ENCODE measurements at regions not wholly inside any gene's neighbourhood (a gene's known extent, or its start where the extent isn't known, plus 50 kb on each side); places are given as distances from the start of the nearest gene placed in this dataset.

DNA sequence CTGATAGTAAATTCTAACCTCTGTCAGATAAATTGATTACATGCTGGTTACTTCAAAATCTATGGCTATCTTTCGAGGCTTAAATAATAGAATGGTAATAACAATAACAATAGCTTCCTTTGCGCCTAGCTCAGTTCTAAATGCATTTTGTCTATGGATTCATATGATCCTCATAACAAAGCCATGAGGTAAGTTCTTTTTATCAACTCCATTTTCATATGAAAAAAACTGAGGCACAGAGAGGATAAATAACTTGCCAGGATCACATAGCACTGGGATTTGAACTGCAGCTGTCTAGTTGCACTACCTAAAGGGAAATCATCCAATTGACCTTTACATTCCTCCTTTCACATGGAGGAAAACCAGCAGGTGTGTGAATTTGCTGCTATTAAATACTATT lies 108.6 kb upstream of the ARX start:
- CTCF ChIA-PET: no interaction called here

DNA sequence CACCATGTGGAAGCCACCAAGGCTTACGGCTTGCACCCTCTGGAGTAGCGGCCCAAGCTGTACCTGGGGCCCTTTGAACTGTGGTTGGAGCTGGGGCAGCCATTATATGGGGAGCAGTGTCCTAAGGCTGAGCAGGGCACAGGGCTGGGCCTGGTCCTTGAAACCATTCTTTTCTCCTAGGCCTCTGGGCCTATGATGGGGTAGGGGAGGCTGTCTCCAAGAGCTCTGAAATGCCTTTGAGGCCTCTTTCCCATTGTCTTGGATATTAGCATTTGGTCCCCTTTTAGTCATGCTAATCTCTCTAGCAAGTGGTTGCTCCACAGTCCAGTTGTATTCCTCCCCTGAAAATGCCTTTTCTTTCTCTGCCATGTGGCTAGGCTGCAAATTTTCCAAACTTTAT lies 96.4 kb upstream of the ARX start:
- POLR2A ChIA-PET (ENCODE audit: low non-redundant PET): no interaction called here

More for the DNA sequence above, 108.6 kb upstream of the ARX start:
- intact Hi-C loops (cut with micrococcal nuclease; ENCODE audit: unreplicated experiment): no loop called here
- Histone ChIP-seq H3K27ac (ENCODE audit: low read depth, low read length, poor library complexity, severe bottlenecking) (no peak overlapping the region), H3K36me3 (ENCODE audit: insufficient read depth, low read length, poor library complexity, severe bottlenecking) (no peaks in the 10 kb centered on the region), H3K27me3 (replicated peaks; ENCODE audit: insufficient read depth, low read depth, low read length, poor library complexity) (no peaks in the 10 kb centered on the region), H3K4me1 (ENCODE audit: insufficient read depth, low read length, poor library complexity, severe bottlenecking) (no peaks in the 10 kb centered on the region), H3K4me3 (ENCODE audit: low read depth, low read length, poor library complexity, severe bottlenecking) (no peak overlapping the region), H3K9me3 (ENCODE audit: low read depth, low read length, poor library complexity, severe bottlenecking) (peaks cover 4% of the 10 kb centered on the region)
- BruUV-seq (replicated peaks): no TSS peak
- no peak for DNase-seq (ENCODE audit: low spot score)
- POLR2A ChIA-PET (ENCODE audit: low non-redundant PET): no interaction called here
- TF ChIP-seq, protein P1, sequence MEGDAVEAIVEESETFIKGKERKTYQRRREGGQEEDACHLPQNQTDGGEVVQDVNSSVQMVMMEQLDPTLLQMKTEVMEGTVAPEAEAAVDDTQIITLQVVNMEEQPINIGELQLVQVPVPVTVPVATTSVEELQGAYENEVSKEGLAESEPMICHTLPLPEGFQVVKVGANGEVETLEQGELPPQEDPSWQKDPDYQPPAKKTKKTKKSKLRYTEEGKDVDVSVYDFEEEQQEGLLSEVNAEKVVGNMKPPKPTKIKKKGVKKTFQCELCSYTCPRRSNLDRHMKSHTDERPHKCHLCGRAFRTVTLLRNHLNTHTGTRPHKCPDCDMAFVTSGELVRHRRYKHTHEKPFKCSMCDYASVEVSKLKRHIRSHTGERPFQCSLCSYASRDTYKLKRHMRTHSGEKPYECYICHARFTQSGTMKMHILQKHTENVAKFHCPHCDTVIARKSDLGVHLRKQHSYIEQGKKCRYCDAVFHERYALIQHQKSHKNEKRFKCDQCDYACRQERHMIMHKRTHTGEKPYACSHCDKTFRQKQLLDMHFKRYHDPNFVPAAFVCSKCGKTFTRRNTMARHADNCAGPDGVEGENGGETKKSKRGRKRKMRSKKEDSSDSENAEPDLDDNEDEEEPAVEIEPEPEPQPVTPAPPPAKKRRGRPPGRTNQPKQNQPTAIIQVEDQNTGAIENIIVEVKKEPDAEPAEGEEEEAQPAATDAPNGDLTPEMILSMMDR (conservative IDR thresholded peaks at IDR 0.05; ENCODE audit: low read depth, low read length): no peak
- no peak for TF ChIP-seq EZH2 (IDR thresholded peaks at IDR 0.05; ENCODE audit: borderline replicate concordance, low read depth, low read length, poor library complexity, severe bottlenecking)

DNA sequence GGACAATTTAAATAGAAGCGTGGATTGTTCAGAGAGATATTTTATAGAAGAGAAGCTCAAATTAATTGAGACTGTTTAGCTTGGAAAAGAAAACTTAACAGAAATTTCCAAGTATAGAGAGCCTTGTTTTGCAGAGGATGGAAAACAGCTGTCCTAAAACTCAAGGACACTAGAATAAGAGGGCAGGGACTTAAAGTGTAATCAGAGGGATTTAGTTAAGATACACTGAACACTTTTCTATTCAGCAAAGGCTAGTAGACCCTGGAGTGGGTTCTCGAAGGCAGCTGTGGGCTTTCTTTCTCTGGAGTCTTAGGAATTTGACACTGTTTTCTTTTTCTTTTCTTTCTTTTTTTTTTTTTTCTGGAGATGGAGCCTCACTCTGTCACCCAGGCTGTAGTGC lies 92.7 kb upstream of the ARX start:
- Histone ChIP-seq H3K27me3 (replicated peaks; ENCODE audit: insufficient read depth, low read depth, low read length, poor library complexity) (no peaks in the 10 kb centered on the region), H3K27ac (ENCODE audit: low read depth, low read length, poor library complexity, severe bottlenecking) (no peak overlapping the region), H3K36me3 (ENCODE audit: insufficient read depth, low read length, poor library complexity, severe bottlenecking) (no peaks in the 10 kb centered on the region), H3K9me3 (ENCODE audit: low read depth, low read length, poor library complexity, severe bottlenecking) (no peaks in the 10 kb centered on the region), H3K4me1 (ENCODE audit: insufficient read depth, low read length, poor library complexity, severe bottlenecking) (peaks cover 15% of the 10 kb centered on the region), H3K4me3 (ENCODE audit: low read depth, low read length, poor library complexity, severe bottlenecking) (no peak overlapping the region)
- no peak for DNase-seq (ENCODE audit: low spot score)
- intact Hi-C loops (cut with micrococcal nuclease; ENCODE audit: unreplicated experiment): no loop called here
- TF ChIP-seq EZH2 (IDR thresholded peaks at IDR 0.05; ENCODE audit: borderline replicate concordance, low read depth, low read length, poor library complexity, severe bottlenecking): no peak
- TF ChIP-seq, protein P1 (conservative IDR thresholded peaks at IDR 0.05; ENCODE audit: low read depth, low read length): no peak
- ChIA-PET CTCF (no interaction called here), POLR2A (ENCODE audit: low non-redundant PET) (no interaction called here)
- BruUV-seq (replicated peaks): no TSS peak

More for the DNA sequence above, 96.4 kb upstream of the ARX start:
- DNase-seq (ENCODE audit: low spot score): no peak
- Histone ChIP-seq H3K27ac (ENCODE audit: low read depth, low read length, poor library complexity, severe bottlenecking) (no peak overlapping the region), H3K4me3 (ENCODE audit: low read depth, low read length, poor library complexity, severe bottlenecking) (no peak overlapping the region), H3K27me3 (replicated peaks; ENCODE audit: insufficient read depth, low read depth, low read length, poor library complexity) (no peaks in the 10 kb centered on the region), H3K4me1 (ENCODE audit: insufficient read depth, low read length, poor library complexity, severe bottlenecking) (no peaks in the 10 kb centered on the region), H3K9me3 (ENCODE audit: low read depth, low read length, poor library complexity, severe bottlenecking) (no peaks in the 10 kb centered on the region), H3K36me3 (ENCODE audit: insufficient read depth, low read length, poor library complexity, severe bottlenecking) (no peaks in the 10 kb centered on the region)
- CTCF ChIA-PET: no interaction called here
- intact Hi-C loops (cut with micrococcal nuclease; ENCODE audit: unreplicated experiment): no loop called here
- no TSS peak for BruUV-seq (replicated peaks)
- TF ChIP-seq, protein P1 (conservative IDR thresholded peaks at IDR 0.05; ENCODE audit: low read depth, low read length): no peak
- no peak for TF ChIP-seq EZH2 (IDR thresholded peaks at IDR 0.05; ENCODE audit: borderline replicate concordance, low read depth, low read length, poor library complexity, severe bottlenecking)

All from A673 (cell line).